ENCODE measurements at regions not wholly inside any gene's neighbourhood (a gene's known extent, or its start where the extent isn't known, plus 50 kb on each side); places are given as distances from the start of the nearest gene placed in this dataset.
A peak's percentile ranks its signal among the peaks of the same experiment; 100 is the strongest.

GRCh38 chr21:38944903-38945302, 139.2 kb downstream of the ETS2 start:
- DNase-seq, result no peak
- H3K4me1 ChIP-seq, result peaks cover 0 to 2% (median 0%) of the 10 kb centered on the region in 4 donors
- peak overlapping the region in 1 of 4 donors; percentile 5 for H3K27ac ChIP-seq
- H3K9me3 ChIP-seq, result peaks cover 0 to under 1% of the 10 kb centered on the region in 2 donors
- 87 to 93% methylated on average over 3 to 14 of the region's 14 CpGs for WGBS, 2 donors (ENCODE audit: low coverage in 1 of 2)
- H3K27me3 ChIP-seq, result no peaks in the 10 kb centered on the region
- in situ Hi-C loops (cut with MboI; ENCODE audit: low pct_ligation_motif_present in 1 of 4, low pct_unique_long_range_greater_than_20kb in 1 of 4, low sequenced_read_pairs in 3 of 4) (no loop called here), intact Hi-C loops (cut with DNase I; ENCODE audit: low total_unique reads) (no loop called here)
- no peak overlapping the region for H3K4me3 ChIP-seq
- TF ChIP-seq EP300 (IDR thresholded peaks at IDR 0.05; ENCODE audit: low read depth) (no peak), CTCF (IDR thresholded peaks at IDR 0.05) (no peak), POLR2A (IDR thresholded peaks at IDR 0.05) (no peak), POLR2AphosphoS5 (IDR thresholded peaks at IDR 0.05) (no peak)
- H3K36me3 ChIP-seq, result no peaks in the 10 kb centered on the region

GRCh38 chr21:38944402-38944801, 138.7 kb downstream of the ETS2 start:
- H3K4me1 ChIP-seq, result no peaks in the 10 kb centered on the region
- DNase-seq, result no peak
- intact Hi-C loops (cut with DNase I; ENCODE audit: low total_unique reads) (no loop called here), in situ Hi-C loops (cut with MboI; ENCODE audit: low pct_ligation_motif_present in 1 of 4, low pct_unique_long_range_greater_than_20kb in 1 of 4, low sequenced_read_pairs in 3 of 4) (no loop called here)
- no peaks in the 10 kb centered on the region for H3K9me3 ChIP-seq
- WGBS, 2 donors (ENCODE audit: low coverage in 1 of 2), result 89 to 93% methylated on average over 3 to 11 of the region's 11 CpGs
- H3K36me3 ChIP-seq, result no peaks in the 10 kb centered on the region
- no peak for TF ChIP-seq POLR2AphosphoS5 (IDR thresholded peaks at IDR 0.05)
- no peak for TF ChIP-seq CTCF (IDR thresholded peaks at IDR 0.05)
- TF ChIP-seq POLR2A (IDR thresholded peaks at IDR 0.05), result no peak
- no peak for TF ChIP-seq EP300 (IDR thresholded peaks at IDR 0.05; ENCODE audit: low read depth)
- no peak overlapping the region for H3K4me3 ChIP-seq
- H3K27ac ChIP-seq, result no peak overlapping the region
- H3K27me3 ChIP-seq, result no peaks in the 10 kb centered on the region

GRCh38 chr21:38942748-38943211, 137.1 kb downstream of the ETS2 start:
- H3K4me3 ChIP-seq, result no peak overlapping the region
- H3K27ac ChIP-seq, result no peak overlapping the region
- TF ChIP-seq POLR2AphosphoS5 (IDR thresholded peaks at IDR 0.05), result no peak
- no peak for TF ChIP-seq CTCF (IDR thresholded peaks at IDR 0.05)
- no peak for TF ChIP-seq POLR2A (IDR thresholded peaks at IDR 0.05)
- TF ChIP-seq EP300 (IDR thresholded peaks at IDR 0.05; ENCODE audit: low read depth), result no peak
- H3K27me3 ChIP-seq, result no peaks in the 10 kb centered on the region
- in situ Hi-C loops (cut with MboI; ENCODE audit: low pct_ligation_motif_present in 1 of 4, low pct_unique_long_range_greater_than_20kb in 1 of 4, low sequenced_read_pairs in 3 of 4), result no loop called here
- no peak for DNase-seq
- no peaks in the 10 kb centered on the region for H3K36me3 ChIP-seq
- no peaks in the 10 kb centered on the region for H3K4me1 ChIP-seq
- WGBS, 2 donors (ENCODE audit: low coverage in 1 of 2), result 78 to 89% methylated on average over 4 to 7 of the region's 7 CpGs
- intact Hi-C loops (cut with DNase I; ENCODE audit: low total_unique reads), result no loop called here
- H3K9me3 ChIP-seq, result no peaks in the 10 kb centered on the region

GRCh38 chr21:38938769-38939168, 133.0 kb downstream of the ETS2 start:
- H3K36me3 ChIP-seq, result no peaks in the 10 kb centered on the region
- H3K4me3 ChIP-seq, result no peak overlapping the region
- in situ Hi-C loops (cut with MboI; ENCODE audit: low pct_ligation_motif_present in 1 of 4, low pct_unique_long_range_greater_than_20kb in 1 of 4, low sequenced_read_pairs in 3 of 4) (no loop called here), intact Hi-C loops (cut with DNase I; ENCODE audit: low total_unique reads) (no loop called here)
- DNase-seq, result no peak
- TF ChIP-seq POLR2AphosphoS5 (IDR thresholded peaks at IDR 0.05), result no peak
- H3K9me3 ChIP-seq, result no peaks in the 10 kb centered on the region
- no peaks in the 10 kb centered on the region for H3K27me3 ChIP-seq
- no peak overlapping the region for H3K27ac ChIP-seq
- H3K4me1 ChIP-seq, result no peaks in the 10 kb centered on the region
- WGBS, 2 donors (ENCODE audit: low coverage in 1 of 2), result 83% methylated on average over 8 of the region's 8 CpGs; no CpG with 5 or more reads in 1 of the 2 donors

GRCh38 chr21:38938343-38938742, 132.6 kb downstream of the ETS2 start:
- no peaks in the 10 kb centered on the region for H3K27me3 ChIP-seq
- TF ChIP-seq CTCF (IDR thresholded peaks at IDR 0.05) (no peak), POLR2AphosphoS5 (IDR thresholded peaks at IDR 0.05) (no peak), POLR2A (IDR thresholded peaks at IDR 0.05) (no peak), EP300 (IDR thresholded peaks at IDR 0.05; ENCODE audit: low read depth) (no peak)
- no peak overlapping the region for H3K4me3 ChIP-seq
- no peaks in the 10 kb centered on the region for H3K36me3 ChIP-seq
- H3K4me1 ChIP-seq, result no peaks in the 10 kb centered on the region
- in situ Hi-C loops (cut with MboI; ENCODE audit: low pct_ligation_motif_present in 1 of 4, low pct_unique_long_range_greater_than_20kb in 1 of 4, low sequenced_read_pairs in 3 of 4), result no loop called here
- H3K27ac ChIP-seq, result no peak overlapping the region
- WGBS, 2 donors (ENCODE audit: low coverage in 1 of 2), result 63% methylated on average over 7 of the region's 7 CpGs; no CpG with 5 or more reads in 1 of the 2 donors
- H3K9me3 ChIP-seq, result no peaks in the 10 kb centered on the region
- no peak for DNase-seq
- intact Hi-C loops (cut with DNase I; ENCODE audit: low total_unique reads), result no loop called here
